Suppressor macrophage (primary cell): ENCODE measurements at regions not wholly inside any gene's neighbourhood (a gene's known extent, or its start where the extent isn't known, plus 50 kb on each side); places are given as distances from the start of the nearest gene placed in this dataset.

Source experiments
- DNase-seq, 4 experiments: peaks; one replicate each; pipeline ENCODE4 v3.0.0-alpha.2; 2020 to 2022

DNA sequence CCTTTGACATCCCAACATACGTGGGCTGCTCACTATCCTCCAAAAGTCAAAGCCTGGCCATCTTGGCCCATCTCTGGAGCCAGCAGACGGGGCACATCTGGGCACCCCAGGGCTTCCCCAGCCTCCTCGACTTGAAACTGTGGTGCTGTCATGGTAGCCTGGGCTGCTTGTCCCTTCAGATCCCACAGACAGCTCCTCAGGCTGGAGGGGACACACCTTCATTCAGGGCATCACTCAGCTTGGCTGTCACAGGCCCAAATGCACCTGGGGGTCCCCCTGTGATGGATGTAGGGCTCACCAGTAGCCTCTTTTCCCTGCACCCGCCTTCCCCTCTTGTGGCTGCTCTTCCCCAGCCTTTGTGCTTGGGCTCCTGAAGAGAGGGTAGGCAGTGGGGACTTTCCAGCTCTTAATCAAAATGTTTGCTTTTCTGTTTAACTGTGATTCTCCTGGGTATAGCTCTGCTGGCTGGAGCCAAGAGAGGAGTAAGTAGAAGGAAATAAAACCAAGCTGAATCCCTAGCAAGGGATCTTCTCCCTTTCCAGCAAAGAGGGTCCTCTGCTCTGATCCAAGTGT lies 92.3 kb downstream of the GYPC start:
- DNase-seq, result no peak

DNA sequence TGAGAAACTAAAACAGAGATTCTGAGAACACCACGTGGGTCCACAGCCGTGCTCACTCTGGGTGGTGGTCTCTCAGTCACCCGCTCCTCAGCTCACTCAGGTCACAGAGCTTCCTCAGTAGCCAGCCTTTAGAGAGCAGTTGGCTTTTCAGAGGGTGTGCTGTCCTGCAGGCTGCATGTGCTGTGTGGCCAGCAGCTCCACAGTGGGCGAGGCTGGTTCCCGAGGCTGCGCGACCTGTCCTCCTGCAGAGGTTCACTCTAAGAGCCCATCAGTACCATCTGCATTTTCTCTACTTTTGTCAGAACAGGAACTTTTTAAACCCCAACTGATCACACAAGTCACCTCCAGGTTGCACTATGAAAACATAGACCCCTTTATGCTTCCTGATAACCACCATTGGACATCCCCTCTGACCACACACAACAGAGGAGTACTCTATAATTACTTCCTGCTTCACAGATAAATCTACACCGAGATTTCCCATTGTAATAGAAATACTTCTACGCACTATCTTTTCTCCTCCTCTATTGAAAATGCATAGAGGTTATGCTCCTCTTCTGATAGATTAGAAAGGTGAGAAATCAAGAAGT lies 93.1 kb downstream of the GYPC start:
- no peak for DNase-seq

DNA sequence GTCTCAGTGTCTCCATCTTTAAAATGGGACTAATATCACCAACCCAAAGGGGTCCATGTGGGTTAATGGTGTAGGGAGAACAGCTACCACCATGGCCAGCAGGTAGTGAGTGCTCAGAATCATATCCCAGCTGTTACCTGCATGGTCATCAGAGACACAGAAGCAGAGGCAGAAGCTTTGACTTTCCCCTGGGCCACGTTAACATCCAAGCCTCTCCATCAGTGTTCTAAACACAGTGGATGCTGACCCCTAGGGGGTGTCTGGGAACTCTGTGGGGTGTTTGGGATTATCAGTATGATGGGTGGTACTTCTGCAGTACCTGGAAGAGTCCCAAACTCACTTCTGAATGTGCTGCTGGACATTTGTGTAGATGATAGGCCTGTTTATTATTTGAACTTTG lies 93.6 kb downstream of the GYPC start:
- DNase-seq, result peak; percentile 12 to 41 (median 23)

DNA sequence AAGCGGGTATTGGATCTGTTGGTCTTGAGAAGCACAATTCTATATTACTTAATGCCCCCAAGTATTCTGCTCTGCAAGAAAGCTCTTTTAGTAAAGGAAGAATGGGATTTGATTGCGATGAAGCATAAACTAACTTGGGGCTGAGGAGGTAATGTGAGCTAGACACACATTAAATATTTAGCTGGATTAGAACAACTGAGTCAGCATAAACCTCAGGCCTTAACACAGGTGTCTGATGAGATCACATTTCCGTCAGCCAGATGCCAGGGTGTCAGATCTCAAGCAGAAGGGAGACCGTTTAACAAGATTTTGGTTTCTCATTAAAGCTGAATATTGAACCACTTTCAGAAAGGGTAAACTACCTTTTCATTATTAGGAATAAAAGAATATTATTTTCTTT lies 94.5 kb downstream of the GYPC start:
- no peak for DNase-seq

DNA sequence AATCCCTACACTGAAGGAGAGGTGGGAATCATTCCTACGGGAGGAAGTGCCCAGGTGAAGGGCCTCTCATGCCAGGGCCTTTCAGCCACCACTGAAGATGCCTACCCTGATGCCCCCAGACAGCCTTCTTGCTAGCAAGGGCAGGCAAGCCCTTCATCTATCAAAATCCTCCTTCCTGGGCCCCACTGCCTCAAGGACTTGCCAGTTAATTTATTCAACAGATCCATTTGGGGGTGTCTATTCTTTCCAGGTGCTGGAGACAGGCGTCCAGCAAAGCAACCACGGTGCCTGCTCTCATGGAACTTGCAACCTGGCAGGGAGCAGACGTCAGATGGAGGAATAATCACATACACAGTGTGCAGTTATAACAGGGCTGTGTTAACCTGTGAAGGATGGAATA lies 95.5 kb downstream of the GYPC start:
- no peak for DNase-seq

DNA sequence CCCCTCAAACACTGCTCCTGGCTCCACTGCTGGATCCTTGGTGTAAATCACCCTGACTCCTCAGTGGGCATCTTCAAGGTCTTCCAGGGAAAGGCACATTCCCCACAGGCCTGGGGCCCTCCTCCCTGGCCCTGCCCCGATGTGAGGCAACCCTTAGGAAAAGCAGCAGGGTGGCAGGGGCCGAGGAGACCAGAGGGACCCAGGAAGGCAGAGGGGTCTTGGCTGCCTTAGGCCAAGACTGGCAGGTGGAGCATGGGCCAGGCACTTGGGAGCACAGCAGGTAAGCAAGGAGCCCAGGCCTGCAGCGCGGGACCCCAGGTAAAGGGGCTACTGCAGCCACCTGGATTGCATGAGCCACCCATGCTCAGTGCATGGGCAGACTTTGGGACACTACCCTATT lies 96.9 kb downstream of the GYPC start:
- no peak for DNase-seq

- DNase-seq, result no peak
These were observed 97.7 kb downstream of the GYPC start for GRCh38 chr2:126753501-126754212.

DNA sequence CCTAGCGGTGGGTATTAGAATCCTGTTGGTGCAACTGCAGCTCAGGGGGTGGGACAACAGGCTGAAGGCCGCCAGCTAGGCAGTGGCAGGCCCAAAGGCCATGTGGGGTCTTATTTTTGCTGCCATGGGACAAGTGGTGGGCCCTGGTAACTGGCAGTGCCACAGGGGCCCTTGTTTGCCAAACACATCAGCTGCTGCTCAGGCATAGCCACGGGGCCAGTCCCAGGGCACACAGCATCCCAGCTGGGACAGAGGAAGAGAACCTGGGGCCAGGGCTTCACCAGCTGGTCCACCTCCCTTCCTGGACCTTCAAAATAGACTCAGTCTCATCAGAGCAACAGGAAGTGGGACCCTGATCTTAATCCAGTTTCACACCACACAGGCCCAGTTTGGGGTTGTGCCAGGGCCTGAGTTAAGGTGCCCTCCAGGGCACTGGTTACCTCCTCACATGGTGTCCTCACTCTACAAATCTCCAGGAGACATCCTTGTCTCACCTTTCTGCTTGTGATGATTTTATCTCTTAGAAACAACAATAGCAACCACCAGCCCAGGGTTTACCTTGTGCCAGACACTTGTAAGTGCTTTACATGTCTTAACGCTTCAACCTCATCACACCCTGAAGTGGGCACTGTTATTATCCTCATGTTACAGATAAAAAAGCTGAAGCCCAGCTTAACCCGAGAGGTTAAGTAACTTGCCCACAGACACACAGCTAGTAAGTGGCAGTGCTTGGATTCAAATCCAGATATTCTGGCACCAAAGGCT lies 98.5 kb downstream of the GYPC start:
- DNase-seq, result no peak

GRCh38 chr2:126756125-126756524 lies 100.2 kb downstream of the GYPC start:
- no peak for DNase-seq

- peak in 1 of 4 experiments; percentile 19 for DNase-seq
These were observed 105.5 kb downstream of the GYPC start for GRCh38 chr2:126761256-126761980.

DNA sequence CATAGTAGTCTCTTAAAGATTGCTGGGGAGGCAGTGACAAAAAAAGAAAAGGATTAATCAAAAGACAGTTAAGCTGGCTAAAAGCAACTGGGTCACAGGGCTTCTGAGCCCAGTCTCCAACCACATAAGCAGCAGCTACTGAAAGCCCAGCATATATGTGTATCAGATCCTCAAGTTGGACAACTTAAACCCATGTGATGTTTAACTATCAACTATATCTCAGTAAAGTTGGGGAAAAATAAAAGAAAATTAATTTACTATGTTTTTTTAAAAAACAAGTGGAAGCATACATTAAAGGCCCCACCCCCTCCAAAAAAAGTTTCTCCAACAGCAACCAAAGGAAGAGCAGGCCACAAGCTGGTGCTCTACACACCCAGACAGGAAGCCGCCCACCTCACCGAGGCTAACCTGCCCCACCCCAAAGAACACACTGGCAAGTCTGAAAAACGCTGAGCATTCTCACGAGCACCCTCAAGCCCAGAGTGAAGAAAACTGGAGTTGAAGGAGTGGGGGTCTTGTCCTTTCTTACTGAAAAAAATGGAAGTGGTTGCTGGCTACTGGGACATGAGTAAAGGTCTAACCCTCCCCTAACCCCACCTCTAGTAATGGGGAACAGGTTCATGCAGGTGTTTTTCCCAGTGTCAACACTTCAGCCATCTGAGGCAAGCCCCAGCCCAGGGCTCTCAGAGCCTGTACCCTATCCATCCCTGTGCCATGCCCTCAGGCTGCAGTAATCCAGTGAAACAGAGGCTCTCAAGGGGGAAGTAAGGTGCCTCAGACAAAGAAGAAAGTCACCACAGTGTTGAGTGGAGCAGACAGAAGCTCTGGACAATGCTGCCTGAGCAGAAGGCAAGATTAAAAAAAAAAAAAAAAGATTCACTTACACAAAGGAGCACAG lies 106.3 kb downstream of the GYPC start:
- DNase-seq, result peak in 2 of 4 experiments; percentile 9 to 19

GRCh38 chr2:126764686-126765265 lies 108.8 kb downstream of the GYPC start:
- DNase-seq, result peak in 2 of 4 experiments; percentile 40 to 66

GRCh38 chr2:126765395-126765794 lies 109.4 kb downstream of the GYPC start:
- DNase-seq, result no peak

DNA sequence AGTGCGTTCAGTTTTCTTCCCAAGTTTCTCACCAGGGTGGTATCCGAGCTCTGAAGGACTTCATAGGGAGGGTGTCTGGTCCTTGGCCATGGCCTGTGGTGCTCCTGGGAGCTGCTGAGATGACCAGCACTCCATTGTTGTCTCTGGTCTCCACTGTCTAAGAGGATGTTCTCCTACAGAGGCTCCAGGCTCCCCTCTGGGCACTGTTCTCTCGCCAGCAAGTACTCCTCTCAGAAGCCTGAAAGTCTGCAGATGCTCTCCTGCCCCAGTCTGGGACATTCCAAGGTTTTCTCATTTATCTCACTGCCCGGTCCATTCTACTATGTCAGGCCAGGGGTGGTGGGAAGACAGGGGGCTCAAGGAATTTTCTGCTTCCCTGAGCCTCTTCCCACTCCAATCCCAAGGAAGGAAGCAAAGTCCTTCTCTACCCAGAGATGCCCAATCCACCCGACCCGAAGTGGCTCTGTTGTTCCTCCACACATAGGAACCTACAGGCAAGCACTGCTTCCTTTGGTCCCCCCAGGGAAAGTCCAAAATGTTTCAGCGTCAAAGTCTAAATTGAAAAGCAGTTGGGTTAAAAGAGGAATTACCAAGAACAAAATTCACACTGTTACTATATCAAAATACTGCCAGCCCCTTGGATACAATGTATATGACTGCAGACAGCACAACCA lies 110.5 kb downstream of the GYPC start:
- no peak for DNase-seq

DNA sequence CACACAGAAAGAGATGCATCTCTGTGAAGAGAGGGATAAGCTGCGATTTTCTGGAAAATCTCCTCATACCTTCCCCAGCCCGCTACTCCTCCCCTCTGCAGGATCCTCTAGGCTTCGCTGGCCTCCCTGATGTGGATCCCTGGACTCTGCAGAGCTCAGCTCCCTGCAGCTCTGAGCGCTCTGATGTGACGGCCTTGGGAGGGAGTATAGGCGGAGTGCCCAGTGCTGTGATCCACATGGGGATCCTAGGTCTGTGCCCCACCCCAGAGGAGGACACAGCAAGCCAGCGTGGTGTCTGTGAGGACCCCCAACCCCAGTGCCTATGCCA lies 111.0 kb downstream of the GYPC start:
- no peak for DNase-seq

GRCh38 chr2:126769118-126769517 lies 113.2 kb downstream of the GYPC start:
- DNase-seq, result no peak

DNA sequence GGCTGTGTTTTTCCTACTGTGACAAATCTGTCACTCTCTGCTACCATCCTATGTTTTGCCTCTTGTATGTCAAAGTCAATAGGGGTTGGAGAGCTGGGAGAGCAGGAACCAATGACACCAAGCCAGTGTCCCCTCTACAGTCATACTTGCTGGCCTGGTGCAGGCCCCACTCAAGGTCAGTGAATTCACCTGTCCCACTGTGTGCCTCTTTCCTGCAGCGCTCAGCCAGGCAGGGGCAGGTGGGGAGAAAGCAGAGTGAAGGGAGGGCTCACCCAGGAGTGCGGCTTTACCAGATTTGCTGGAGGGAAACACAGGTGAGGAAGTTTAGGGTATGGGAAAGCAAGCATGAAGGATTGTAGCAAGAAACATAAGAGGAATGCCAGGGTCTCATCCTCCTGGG lies 114.5 kb downstream of the GYPC start:
- no peak for DNase-seq

- no peak for DNase-seq
These were observed 115.1 kb downstream of the GYPC start for GRCh38 chr2:126771094-126771493.

DNA sequence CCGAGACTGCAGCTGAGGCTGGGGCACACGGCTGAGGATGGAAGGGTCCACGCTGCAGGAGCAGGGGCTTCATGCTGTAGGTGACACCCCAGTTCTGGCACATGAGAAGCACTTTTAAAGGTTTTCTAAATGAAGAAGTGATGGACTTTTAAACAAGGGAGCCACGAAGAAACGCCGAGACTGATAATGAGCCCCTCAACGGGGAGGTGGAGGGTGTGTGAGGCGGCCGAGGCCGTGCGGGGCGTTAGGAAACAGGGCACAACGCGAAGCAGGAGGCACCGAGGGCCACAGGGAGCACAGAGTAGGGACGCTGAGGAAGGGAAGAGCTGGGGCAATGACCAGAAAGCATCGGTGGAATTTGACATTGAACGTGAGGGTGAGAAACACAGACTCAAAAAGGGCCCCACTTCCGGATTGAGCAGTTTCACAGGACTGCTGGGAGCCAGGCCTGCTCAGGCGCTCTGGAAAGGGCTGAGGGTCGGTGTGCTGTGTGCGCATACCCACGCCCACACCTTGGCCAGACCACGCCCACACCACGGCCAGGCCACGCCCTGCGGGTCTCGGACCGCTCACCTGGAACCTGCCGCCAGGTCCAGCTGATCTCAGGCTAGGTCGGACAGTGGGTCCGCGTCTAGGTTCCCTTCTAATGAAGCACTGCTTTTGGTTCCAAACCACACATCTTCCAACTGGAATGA lies 115.7 kb downstream of the GYPC start:
- no peak for DNase-seq

GRCh38 chr2:126774290-126774689 lies 118.3 kb downstream of the GYPC start:
- no peak for DNase-seq
